ENCODE measurements at regions not wholly inside any gene's neighbourhood (a gene's known extent, or its start where the extent isn't known, plus 50 kb on each side); places are given as distances from the start of the nearest gene placed in this dataset.

DNA sequence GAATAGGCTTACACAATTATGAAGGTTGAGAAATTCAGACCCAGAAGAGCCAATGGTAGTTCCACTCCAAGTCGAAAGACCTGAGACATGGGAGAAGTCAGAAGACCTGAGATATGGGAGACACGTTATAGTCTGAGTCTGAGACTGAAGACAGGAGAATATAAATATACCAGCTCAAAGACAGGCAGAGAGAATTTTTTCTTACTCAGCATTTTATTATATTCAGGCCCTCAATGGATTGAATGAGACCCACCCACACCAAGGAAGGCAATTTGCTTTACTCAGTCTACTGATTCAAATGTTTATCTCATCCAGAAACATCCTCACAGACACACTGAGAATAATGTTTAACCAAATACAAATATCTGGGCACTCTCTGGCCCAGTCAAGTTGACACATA, 693.5 kb downstream of the HDGFL1 start:
- no peaks in the 10 kb centered on the region for H3K4me1 ChIP-seq
- ATAC-seq, result no peak
- 97% methylated on average over 2 of the region's 2 CpGs for WGBS, 2 donors
- H3K27ac ChIP-seq, result no peak overlapping the region
- H3K27me3 ChIP-seq, result no peaks in the 10 kb centered on the region
- TF ChIP-seq, protein P1, sequence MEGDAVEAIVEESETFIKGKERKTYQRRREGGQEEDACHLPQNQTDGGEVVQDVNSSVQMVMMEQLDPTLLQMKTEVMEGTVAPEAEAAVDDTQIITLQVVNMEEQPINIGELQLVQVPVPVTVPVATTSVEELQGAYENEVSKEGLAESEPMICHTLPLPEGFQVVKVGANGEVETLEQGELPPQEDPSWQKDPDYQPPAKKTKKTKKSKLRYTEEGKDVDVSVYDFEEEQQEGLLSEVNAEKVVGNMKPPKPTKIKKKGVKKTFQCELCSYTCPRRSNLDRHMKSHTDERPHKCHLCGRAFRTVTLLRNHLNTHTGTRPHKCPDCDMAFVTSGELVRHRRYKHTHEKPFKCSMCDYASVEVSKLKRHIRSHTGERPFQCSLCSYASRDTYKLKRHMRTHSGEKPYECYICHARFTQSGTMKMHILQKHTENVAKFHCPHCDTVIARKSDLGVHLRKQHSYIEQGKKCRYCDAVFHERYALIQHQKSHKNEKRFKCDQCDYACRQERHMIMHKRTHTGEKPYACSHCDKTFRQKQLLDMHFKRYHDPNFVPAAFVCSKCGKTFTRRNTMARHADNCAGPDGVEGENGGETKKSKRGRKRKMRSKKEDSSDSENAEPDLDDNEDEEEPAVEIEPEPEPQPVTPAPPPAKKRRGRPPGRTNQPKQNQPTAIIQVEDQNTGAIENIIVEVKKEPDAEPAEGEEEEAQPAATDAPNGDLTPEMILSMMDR (IDR thresholded peaks at IDR 0.05), result no peak
- no peak for DNase-seq
- no peaks in the 10 kb centered on the region for H3K36me3 ChIP-seq
- peaks cover 0 to 28% (median 5%) of the 10 kb centered on the region in 11 donors for H3K9me3 ChIP-seq
- intact Hi-C loops (cut with DNase I), result no loop called here
- no peak overlapping the region for H3K4me3 ChIP-seq

DNA sequence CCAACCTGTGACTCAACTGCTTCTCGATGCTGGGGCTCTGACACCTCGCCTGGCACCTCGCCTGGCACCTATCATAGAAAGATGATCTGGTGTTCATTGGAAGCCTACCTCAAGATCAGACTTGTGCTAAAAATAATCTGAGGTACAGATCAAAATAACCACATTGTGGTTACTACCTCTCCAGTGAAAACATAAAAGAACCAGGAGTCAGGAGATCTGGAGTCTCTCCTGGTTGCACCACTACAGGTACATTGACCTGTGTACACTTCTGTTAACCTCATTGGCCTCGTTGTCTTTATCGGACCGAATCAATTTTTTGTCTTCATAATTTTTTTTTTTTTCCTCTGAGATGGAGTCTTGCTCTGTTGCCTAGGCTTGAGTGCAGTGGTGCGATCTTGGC, 695.9 kb downstream of the HDGFL1 start:
- intact Hi-C loops (cut with DNase I), result no loop called here
- no peak overlapping the region for H3K27ac ChIP-seq
- DNase-seq (no peak), ATAC-seq (no peak)
- H3K36me3 ChIP-seq, result no peaks in the 10 kb centered on the region
- peaks cover 0 to 11% (median 0%) of the 10 kb centered on the region in 11 donors for H3K9me3 ChIP-seq
- H3K27me3 ChIP-seq, result no peaks in the 10 kb centered on the region
- TF ChIP-seq, protein P1 (IDR thresholded peaks at IDR 0.05), result no peak
- H3K4me1 ChIP-seq, result no peaks in the 10 kb centered on the region
- no peak overlapping the region for H3K4me3 ChIP-seq
- WGBS, 2 donors, result 95 to 96% methylated on average over 7 of the region's 7 CpGs

DNA sequence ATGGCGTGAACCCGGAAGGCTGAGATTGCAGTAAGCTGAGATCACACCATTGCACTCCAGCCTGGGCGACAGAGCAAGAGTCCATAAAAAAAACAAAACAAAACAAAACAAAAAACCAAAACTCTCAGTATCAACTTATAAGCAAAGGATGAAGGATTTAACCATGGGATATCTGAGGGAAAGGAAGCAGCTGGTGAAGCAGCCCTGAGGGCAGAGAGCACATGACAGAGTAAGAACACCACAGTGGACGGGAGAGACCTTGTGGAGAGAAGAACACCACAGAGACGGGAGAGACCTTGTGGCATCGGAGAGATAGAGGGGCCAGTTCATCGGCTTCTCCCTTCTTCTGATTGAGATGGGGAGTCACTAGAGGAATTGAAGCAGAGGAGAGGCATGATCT, 697.2 kb downstream of the HDGFL1 start:
- ATAC-seq (no peak), DNase-seq (no peak)
- Histone ChIP-seq H3K27ac (no peak overlapping the region), H3K9me3 (no peaks in the 10 kb centered on the region), H3K36me3 (no peaks in the 10 kb centered on the region), H3K27me3 (no peaks in the 10 kb centered on the region), H3K4me3 (no peak overlapping the region), H3K4me1 (no peaks in the 10 kb centered on the region)
- intact Hi-C loops (cut with DNase I), result no loop called here
- TF ChIP-seq, protein P1 (IDR thresholded peaks at IDR 0.05), result no peak
- WGBS, 2 donors, result 95% methylated on average over 7 of the region's 7 CpGs

DNA sequence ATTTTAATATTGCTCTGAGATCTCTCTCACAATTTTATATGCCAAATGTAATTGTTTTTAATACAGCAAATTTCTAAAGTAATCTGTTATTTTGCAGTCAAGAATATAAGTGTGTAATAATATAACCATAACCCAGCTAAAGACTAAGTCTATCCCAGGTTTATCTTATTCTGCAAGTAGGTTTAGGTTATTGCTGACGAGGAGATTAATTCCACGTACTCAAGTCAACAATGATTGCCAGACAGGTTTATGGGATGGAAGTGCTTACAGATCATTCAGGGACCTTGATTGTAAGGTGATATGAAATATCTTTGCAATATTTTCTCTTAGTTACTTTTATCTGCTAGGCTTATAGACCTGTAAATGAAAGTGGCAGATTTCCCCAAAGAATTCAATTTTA, 698.3 kb downstream of the HDGFL1 start:
- 93 to 95% methylated on average over 2 of the region's 2 CpGs for WGBS, 2 donors
- H3K27ac ChIP-seq, result no peak overlapping the region
- no peak overlapping the region for H3K4me3 ChIP-seq
- no peaks in the 10 kb centered on the region for H3K9me3 ChIP-seq
- no peaks in the 10 kb centered on the region for H3K36me3 ChIP-seq
- ATAC-seq (no peak), DNase-seq (no peak)
- H3K27me3 ChIP-seq, result no peaks in the 10 kb centered on the region
- no peaks in the 10 kb centered on the region for H3K4me1 ChIP-seq
- TF ChIP-seq, protein P1 (IDR thresholded peaks at IDR 0.05), result no peak
- intact Hi-C loops (cut with DNase I), result no loop called here

DNA sequence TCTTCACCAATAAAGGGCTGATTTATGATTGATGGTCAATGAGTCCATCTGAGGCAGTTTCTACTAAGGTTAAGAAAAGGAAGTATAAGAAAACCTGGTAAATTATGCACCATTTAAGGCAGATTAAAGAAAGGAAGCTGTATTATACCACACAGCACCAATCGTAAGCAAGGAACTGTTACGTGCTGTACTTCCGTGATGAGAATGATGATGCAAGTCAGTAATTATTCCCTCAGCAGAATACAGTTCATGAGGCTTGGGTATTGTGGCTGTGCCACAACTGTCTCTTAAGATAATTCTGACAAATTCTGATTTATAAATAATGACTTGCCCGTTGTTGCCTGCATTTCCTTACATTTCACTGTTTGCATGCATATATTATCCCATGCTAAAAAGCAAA, 699.0 kb downstream of the HDGFL1 start:
- Histone ChIP-seq H3K27me3 (no peaks in the 10 kb centered on the region), H3K27ac (no peak overlapping the region), H3K4me1 (no peaks in the 10 kb centered on the region), H3K36me3 (no peaks in the 10 kb centered on the region), H3K9me3 (no peaks in the 10 kb centered on the region), H3K4me3 (no peak overlapping the region)
- ATAC-seq, result no peak
- DNase-seq, result no peak
- intact Hi-C loops (cut with DNase I), result no loop called here
- WGBS, 2 donors, result 86 to 90% methylated on average over 4 of the region's 4 CpGs
- TF ChIP-seq, protein P1 (IDR thresholded peaks at IDR 0.05), result no peak
